HAP-1 (cell line): ENCODE measurements at regions not wholly inside any gene's neighbourhood (a gene's known extent, or its start where the extent isn't known, plus 50 kb on each side); places are given as distances from the start of the nearest gene placed in this dataset.

ENCODE experiments used
- DNase-seq, 2 experiments: peaks; one replicate each; pipeline ENCODE4 v3.0.0-alpha.2; 2016 to 2020; ENCODE audit warnings: low spot score in 2 of 2
- H3K27me3 ChIP-seq: fragments of 250-450 bp; sonication (Bioruptor Pico); 2 replicates; pipeline ENCODE4 v1.5.1; 2020; ENCODE audit warnings: low read depth, mild to moderate bottlenecking, moderate library complexity
- H3K36me3 ChIP-seq: fragments of 250-450 bp; sonication (Bioruptor Pico); replicated peaks from 2 replicates; pipeline ENCODE4 v1.5.1; 2020; ENCODE audit warnings: mild to moderate bottlenecking
- H3K4me1 ChIP-seq: fragments of 250-450 bp; sonication (Bioruptor Pico); 2 replicates; pipeline ENCODE4 v1.5.1; 2020; ENCODE audit warnings: mild to moderate bottlenecking
- H3K4me3 ChIP-seq: fragments of 250-450 bp; sonication (Bioruptor Pico); 2 replicates; pipeline ENCODE4 v1.5.1; 2020; ENCODE audit warnings: mild to moderate bottlenecking, moderate library complexity
- H3K9me3 ChIP-seq: fragments of 250-450 bp; sonication (Bioruptor Pico); 2 replicates; pipeline ENCODE4 v1.5.1; 2020; ENCODE audit warnings: mild to moderate bottlenecking, moderate library complexity
- in situ Hi-C: fragments of 300-500 bp; cut with MboI; formaldehyde crosslinking; loops from 3 replicates; pipeline ENCODE4 v1.14.3; 2020; ENCODE audit warnings: low sequenced_read_pairs, inconsistent platforms, mixed read lengths

DNA sequence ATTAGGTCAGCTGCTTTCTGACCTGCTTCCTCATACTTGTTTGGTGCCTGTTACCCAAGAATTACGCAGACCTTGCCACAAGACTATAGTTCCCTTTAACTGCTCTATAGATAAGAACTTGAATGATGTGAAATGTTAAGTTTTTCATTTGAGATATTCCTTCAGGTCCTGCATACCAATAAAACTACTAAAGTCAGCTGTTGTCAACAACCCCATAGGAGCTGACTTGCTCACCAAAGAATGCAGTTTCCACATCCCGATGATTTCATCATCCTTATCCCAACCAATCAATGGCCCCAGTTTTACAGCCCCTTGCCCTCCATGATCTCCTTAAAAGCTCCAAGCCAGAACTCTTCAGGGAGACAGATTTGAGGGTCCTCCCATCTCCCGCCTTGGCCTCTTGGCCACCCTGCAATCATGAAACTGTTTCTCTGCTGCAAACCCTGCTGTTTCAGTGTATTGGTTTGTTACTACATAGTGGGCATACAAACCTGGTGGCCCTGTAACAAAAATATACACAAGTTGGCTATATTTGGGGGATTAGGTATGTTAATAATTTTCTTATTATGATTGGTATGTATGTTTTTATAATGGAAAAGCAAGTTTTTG is 396.3 kb upstream of the CHST9 start:
- Histone ChIP-seq H3K4me3 (no peak overlapping the region), H3K9me3 (peaks cover 3% of the 10 kb centered on the region; the same call in 1 of the 2 replicates), H3K36me3 (no peaks in the 10 kb centered on the region), H3K4me1 (no peaks in the 10 kb centered on the region), H3K27me3 (peaks cover 4% of the 10 kb centered on the region; the same call in 1 of the 2 replicates)
- in situ Hi-C loops, result no loop called here
- no peak for DNase-seq

DNA sequence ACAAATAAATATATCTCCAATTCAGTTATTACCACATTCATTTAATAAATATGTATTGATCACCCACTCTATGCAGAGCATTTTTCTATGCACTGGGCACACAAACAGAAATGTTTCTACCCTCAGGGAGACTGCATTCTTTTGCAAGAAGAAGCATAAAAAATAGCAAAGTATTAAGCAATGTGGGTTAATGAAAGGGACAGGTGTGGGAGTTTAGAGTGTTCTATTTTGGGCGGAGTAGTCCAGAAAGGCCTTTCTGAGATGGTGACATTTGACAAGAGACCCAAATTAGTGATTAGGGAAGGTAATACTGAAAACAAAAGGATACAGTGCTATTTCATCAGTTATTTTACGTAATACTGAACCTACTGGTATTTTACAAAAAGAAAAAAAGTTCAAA is 394.3 kb upstream of the CHST9 start:
- DNase-seq, result no peak
- in situ Hi-C loops, result no loop called here
- H3K27me3 ChIP-seq, result peaks cover 9% of the 10 kb centered on the region; the same call in 1 of the 2 replicates

DNA sequence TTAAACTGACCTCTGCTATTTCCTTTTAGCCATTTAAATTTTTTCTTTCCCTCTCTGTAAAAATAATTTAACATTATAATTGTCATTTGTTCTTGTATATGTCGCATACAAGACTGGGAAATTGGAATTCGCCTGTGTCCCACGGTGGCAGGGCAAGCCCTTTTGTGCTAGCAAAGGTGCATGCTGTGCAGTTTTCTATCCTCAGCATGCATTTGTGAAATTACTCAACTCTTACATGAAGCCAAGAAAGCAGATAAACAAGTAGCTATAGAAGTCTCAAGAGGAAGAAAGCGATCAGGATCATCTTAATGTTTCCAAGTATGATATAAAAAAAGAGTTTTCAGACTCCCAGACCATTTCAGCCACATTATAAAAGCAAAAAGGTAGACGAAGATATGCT is 392.6 kb upstream of the CHST9 start:
- in situ Hi-C loops, result no loop called here

More for the DNA sequence above, 394.3 kb upstream of the CHST9 start:
- Histone ChIP-seq H3K9me3 (peaks cover 3% of the 10 kb centered on the region; the same call in 1 of the 2 replicates), H3K4me3 (no peak overlapping the region), H3K36me3 (no peaks in the 10 kb centered on the region), H3K4me1 (no peaks in the 10 kb centered on the region)

DNA sequence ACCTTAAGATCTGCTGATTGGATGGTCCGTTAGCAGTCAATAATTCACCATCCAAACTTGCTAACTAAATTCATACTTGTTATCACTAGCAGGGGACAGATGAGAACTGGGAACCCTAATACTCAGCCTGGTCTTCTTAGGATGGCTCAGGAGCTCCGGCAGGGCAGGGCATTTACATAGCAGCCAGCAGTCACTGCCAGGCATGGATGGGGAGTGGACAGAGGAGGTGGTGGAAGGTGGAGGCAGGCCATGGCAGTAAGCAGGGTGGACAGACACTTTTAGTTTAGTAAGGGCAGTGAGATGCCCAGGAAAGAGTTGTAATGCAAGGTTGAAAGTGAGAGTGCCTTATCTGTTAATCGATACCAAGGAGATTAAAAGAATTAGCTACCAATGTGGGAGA is 392.2 kb upstream of the CHST9 start:
- in situ Hi-C loops, result no loop called here
- no peaks in the 10 kb centered on the region for H3K36me3 ChIP-seq
- no peak overlapping the region for H3K4me3 ChIP-seq

More for the DNA sequence above, 392.6 kb upstream of the CHST9 start:
- Histone ChIP-seq H3K27me3 (peaks cover 9% of the 10 kb centered on the region; the same call in 1 of the 2 replicates), H3K36me3 (no peaks in the 10 kb centered on the region), H3K4me1 (no peaks in the 10 kb centered on the region), H3K4me3 (no peak overlapping the region), H3K9me3 (peaks cover 3% of the 10 kb centered on the region; the same call in 1 of the 2 replicates)
- no peak for DNase-seq

DNA sequence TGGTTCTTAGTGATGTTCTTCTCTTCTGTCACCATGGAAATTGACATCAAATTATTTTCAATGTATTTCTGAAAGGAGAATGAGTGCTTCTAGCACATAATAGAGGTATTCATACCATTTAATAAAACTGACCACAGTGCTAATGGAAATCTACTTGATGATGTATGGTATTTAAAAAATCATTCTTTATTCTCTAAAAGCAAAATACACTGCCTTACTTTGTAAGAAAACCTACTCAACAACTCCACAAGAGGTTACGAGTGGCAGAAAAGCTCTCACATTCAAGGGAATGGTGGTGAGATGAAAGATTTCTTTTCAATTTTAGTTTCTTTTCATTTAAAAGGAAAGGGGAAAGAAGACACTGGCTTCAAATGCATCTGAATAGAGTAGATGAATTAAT is 382.3 kb upstream of the CHST9 start:
- in situ Hi-C loops, result no loop called here
- Histone ChIP-seq H3K4me3 (no peak overlapping the region), H3K36me3 (no peaks in the 10 kb centered on the region), H3K4me1 (no peaks in the 10 kb centered on the region), H3K27me3 (peaks cover 7% of the 10 kb centered on the region), H3K9me3 (no peaks in the 10 kb centered on the region)
- DNase-seq, result no peak

More for the DNA sequence above, 392.2 kb upstream of the CHST9 start:
- Histone ChIP-seq H3K4me1 (no peaks in the 10 kb centered on the region), H3K9me3 (peaks cover 3% of the 10 kb centered on the region; the same call in 1 of the 2 replicates), H3K27me3 (peaks cover 9% of the 10 kb centered on the region; the same call in 1 of the 2 replicates)
- DNase-seq, result no peak

DNA sequence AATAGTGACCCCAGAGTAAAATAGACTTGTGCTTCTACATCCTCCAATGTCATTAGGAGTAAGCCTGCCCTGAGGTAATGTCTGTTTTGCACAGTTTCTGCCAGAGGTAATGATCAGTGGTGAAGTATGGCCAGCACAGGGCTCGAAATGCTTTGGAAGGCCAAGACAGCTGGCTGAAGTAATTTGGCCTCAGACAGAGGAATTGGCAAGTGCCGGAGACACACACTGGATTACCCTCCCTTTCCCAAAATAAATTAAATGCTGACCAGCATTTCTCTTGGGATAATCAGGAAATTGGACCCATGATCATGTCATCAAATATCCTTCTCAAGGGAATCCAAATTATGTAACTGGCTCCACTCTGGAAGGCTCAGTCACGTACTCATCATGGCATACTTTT is 379.0 kb upstream of the CHST9 start:
- H3K9me3 ChIP-seq, result no peaks in the 10 kb centered on the region
- DNase-seq, result no peak
- in situ Hi-C loops, result no loop called here
- H3K27me3 ChIP-seq, result peaks cover 26% of the 10 kb centered on the region
- no peaks in the 10 kb centered on the region for H3K4me1 ChIP-seq
- H3K4me3 ChIP-seq, result no peak overlapping the region
- H3K36me3 ChIP-seq, result no peaks in the 10 kb centered on the region

DNA sequence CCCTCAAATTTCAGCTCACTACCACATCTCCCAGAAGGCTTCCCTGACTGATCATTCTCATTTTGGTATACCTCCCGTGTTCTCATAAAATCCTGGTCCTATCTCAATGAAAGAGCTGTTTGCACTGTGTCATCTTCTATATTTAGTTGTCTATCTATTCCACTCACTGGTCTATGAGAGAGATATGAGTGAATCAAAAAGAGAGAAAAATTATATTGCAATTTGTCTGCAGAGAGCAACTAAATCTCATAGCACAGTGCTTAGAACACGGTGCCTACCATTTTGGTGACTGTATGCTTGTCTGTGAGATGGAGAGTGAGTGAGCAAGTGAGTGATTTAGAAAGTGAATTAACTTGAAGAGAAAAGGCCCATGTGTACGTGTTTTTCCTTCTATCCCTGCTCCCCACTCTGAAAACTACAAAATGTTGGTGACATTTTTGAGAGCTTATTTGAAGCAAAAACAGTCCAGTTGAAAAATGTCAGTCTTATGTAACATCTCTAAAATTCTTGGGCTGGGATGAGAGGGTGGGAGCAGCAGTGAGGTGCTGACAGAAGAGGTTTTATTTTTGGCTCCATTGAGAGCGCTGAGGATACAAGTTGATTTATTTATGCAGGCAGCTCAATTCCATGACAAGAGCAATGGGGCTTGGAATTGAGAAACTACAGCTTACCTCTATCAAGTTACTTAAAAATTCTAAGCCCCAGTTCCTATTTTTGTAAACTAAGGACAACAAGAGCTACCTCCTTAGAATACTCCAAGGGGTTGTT is 373.5 kb upstream of the CHST9 start:
- Histone ChIP-seq H3K4me3 (no peak overlapping the region), H3K36me3 (no peaks in the 10 kb centered on the region), H3K9me3 (no peaks in the 10 kb centered on the region), H3K27me3 (peaks cover 23% of the 10 kb centered on the region), H3K4me1 (no peaks in the 10 kb centered on the region)
- in situ Hi-C loops, result no loop called here
- DNase-seq, result no peak

DNA sequence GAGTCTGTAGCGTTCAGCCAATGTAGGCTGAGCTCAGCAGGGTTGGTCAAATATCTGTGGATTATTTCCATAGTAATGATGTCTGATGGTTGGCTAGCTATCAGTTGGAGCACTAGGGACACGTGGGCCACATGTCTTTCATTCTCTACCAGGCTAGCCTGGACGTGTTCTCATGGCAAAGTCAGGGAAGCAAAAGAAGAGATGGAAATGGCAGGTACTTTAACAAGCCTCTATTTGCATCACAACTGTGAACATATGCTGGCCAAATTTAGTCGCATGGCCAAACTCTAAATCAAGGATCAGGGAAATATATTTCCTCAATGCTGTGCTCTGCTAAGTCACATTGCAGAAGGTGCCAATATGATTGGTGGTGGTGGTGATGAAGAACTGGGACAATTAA is 371.6 kb upstream of the CHST9 start:
- no peak overlapping the region for H3K4me3 ChIP-seq
- no peaks in the 10 kb centered on the region for H3K4me1 ChIP-seq
- H3K36me3 ChIP-seq, result no peaks in the 10 kb centered on the region
- no peak for DNase-seq
- H3K9me3 ChIP-seq, result no peaks in the 10 kb centered on the region
- H3K27me3 ChIP-seq, result peaks cover 18% of the 10 kb centered on the region
- in situ Hi-C loops, result no loop called here

DNA sequence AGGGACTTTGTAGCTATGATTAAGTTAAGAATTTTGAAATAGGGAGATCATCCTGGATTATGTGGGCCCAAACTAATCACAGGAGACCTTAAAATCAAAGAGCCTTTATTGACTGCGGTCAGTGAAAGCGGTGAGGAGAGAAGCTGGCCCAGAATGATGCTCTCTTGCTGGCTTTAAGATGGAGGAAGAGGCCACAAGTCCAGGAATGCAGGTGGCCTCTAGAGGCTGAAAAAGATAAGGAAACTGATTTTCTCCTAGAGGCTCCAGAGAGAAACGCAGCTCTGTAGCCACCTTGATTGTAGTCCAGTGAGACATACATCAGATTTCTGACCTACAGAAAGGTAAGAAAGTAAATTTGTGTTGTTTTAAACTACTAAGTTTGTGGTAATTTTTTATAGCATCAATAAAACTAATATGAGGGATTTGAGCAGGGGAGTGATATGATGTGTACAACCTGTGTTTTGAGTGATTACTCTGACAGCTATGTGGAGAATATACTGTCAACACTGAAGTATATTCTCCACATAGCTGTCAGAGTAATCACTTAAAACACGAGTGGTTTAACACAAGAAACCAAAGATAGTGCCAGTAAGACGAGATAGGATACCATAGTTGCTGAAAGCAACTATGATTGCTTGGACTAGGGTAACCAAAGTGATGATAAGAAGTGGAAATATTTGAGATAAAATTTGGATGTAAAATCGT is 364.4 kb upstream of the CHST9 start:
- DNase-seq, result no peak
- Histone ChIP-seq H3K4me1 (no peaks in the 10 kb centered on the region), H3K27me3 (no peaks in the 10 kb centered on the region), H3K9me3 (no peaks in the 10 kb centered on the region), H3K4me3 (no peak overlapping the region), H3K36me3 (no peaks in the 10 kb centered on the region)
- in situ Hi-C loops, result no loop called here

DNA sequence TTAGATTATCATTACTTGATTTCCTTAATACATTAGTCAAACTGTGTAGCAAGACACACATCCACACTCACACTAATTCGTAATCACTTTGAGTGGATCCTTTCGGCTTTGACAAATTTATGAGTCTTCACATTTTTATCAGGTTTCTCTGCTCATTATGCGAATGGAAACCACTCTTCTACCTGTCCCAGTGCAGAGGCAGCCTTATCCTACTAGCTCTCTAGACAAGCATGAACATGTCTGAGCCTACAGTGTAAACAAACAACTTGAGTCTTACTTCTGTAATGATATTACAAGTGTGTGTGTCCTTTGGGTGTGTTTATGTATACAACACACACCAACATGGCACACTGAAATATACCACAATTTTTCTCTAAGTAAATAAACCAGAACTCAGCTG is 361.9 kb upstream of the CHST9 start:
- in situ Hi-C loops, result no loop called here
- Histone ChIP-seq H3K4me1 (no peaks in the 10 kb centered on the region), H3K27me3 (peaks cover 3% of the 10 kb centered on the region; the same call in 1 of the 2 replicates), H3K4me3 (no peak overlapping the region), H3K9me3 (no peaks in the 10 kb centered on the region), H3K36me3 (no peaks in the 10 kb centered on the region)
- no peak for DNase-seq

DNA sequence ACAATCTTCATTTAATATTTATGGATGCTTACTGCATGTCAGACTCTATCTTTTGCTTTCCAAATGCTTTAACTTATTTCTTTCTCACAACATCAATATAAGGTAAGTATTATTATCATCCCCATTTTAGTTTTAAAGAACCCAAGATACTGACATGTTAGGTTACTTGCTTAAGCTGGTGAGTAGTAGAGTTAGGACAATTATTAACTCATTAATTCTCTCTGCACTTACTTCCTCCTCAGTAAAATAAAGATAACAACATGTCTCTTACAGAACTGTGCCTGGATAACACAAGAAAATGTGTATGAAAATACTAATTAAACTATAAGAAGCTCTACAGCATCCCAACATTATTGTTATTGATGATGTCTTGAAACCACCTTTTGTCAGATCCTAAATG is 359.1 kb upstream of the CHST9 start:
- no peak for DNase-seq
- Histone ChIP-seq H3K36me3 (no peaks in the 10 kb centered on the region), H3K9me3 (no peaks in the 10 kb centered on the region), H3K27me3 (peaks cover 3% of the 10 kb centered on the region; the same call in 1 of the 2 replicates), H3K4me1 (no peaks in the 10 kb centered on the region), H3K4me3 (no peak overlapping the region)
- in situ Hi-C loops, result no loop called here

DNA sequence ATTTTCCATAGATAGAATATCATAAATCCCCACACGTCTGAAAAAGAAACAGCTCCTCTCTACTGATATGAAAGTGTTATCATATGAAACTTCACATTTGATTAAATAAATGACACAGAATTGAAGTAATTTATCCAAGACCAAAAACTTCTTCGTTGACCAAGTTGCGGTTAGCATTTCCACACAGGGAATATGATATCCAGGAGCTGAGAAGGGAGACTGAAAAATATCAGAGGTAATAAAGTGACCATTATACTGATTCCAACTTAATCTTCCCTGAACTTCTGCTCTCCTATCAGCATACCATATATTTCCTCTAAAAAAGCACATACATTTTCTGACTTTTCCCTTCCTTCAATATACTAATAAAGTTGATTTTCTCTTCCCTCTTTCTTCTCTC is 356.2 kb upstream of the CHST9 start:
- in situ Hi-C loops, result no loop called here
- no peaks in the 10 kb centered on the region for H3K9me3 ChIP-seq
- DNase-seq, result no peak
- no peak overlapping the region for H3K4me3 ChIP-seq
- H3K27me3 ChIP-seq, result peaks cover 3% of the 10 kb centered on the region; the same call in 1 of the 2 replicates
- no peaks in the 10 kb centered on the region for H3K4me1 ChIP-seq
- H3K36me3 ChIP-seq, result no peaks in the 10 kb centered on the region

DNA sequence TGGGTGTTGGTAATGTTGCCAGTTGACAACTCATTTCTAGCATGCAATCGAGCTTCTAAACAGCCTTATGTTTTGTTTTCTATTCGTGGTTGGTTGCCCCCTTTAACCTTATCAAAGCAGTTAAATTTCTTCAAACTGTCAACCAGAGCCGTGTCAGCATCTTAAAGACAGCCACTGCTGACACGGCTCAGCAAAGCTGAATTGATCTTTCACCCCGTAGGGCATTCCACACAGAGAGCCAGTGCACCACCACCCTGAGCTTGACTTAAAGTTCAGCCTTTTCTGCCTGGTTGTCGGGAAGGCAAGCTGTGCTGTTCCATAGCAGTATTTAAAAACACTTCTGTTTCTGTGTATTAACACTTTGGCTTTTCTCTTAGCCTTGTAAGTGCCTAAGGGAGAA is 355.0 kb upstream of the CHST9 start:
- H3K36me3 ChIP-seq, result no peaks in the 10 kb centered on the region
- H3K4me3 ChIP-seq, result no peak overlapping the region
- in situ Hi-C loops, result no loop called here
- H3K4me1 ChIP-seq, result no peaks in the 10 kb centered on the region
- no peak for DNase-seq
- H3K27me3 ChIP-seq, result peaks cover 3% of the 10 kb centered on the region; the same call in 1 of the 2 replicates
- no peaks in the 10 kb centered on the region for H3K9me3 ChIP-seq
